KBM-7 (cell line): ENCODE measurements at regions not wholly inside any gene's neighbourhood (a gene's known extent, or its start where the extent isn't known, plus 50 kb on each side); places are given as distances from the start of the nearest gene placed in this dataset.

Source experiments
- DNase-seq: peaks from one replicate; pipeline ENCODE4 v3.0.0-alpha.2; 2015
- in situ Hi-C: fragments of 300-500 bp; cut with MboI; formaldehyde crosslinking; loops from 2 replicates; pipeline ENCODE4 v1.14.3; 2020; ENCODE audit warnings: low sequenced_read_pairs, low pct_unique_long_range_greater_than_20kb, mixed read lengths

GRCh38 chr2:58866946-58867345, 625.8 kb upstream of the FANCL start:
- no peak for DNase-seq
- in situ Hi-C loops, result no loop called here

- DNase-seq, result no peak
- in situ Hi-C loops, result no loop called here
Measured at GRCh38 chr2:58866527-58866926, 625.4 kb upstream of the FANCL start.

GRCh38 chr2:58866040-58866439, 624.9 kb upstream of the FANCL start:
- no peak for DNase-seq
- in situ Hi-C loops, result no loop called here

GRCh38 chr2:58865436-58865835, 624.3 kb upstream of the FANCL start:
- in situ Hi-C loops, result no loop called here

GRCh38 chr2:58862244-58862643, 621.1 kb upstream of the FANCL start:
- in situ Hi-C loops, result no loop called here
- DNase-seq, result peak; percentile 31

More at GRCh38 chr2:58865436-58865835, 624.3 kb upstream of the FANCL start:
- DNase-seq, result no peak

- in situ Hi-C loops, result no loop called here
- DNase-seq, result no peak
Measured at GRCh38 chr2:58860586-58860985, 619.5 kb upstream of the FANCL start.

GRCh38 chr2:58856100-58856499, 615.0 kb upstream of the FANCL start:
- no peak for DNase-seq
- in situ Hi-C loops, result no loop called here

- DNase-seq, result no peak
- in situ Hi-C loops, result no loop called here
Measured at GRCh38 chr2:58853420-58853819, 612.3 kb upstream of the FANCL start.

GRCh38 chr2:58852905-58853304, 611.8 kb upstream of the FANCL start:
- DNase-seq, result no peak
- in situ Hi-C loops, result no loop called here

- in situ Hi-C loops, result no loop called here
- DNase-seq, result no peak
Measured at GRCh38 chr2:58852243-58852642, 611.1 kb upstream of the FANCL start.

- in situ Hi-C loops, result no loop called here
- DNase-seq, result no peak
Measured at GRCh38 chr2:58851598-58851997, 610.5 kb upstream of the FANCL start.

GRCh38 chr2:58845011-58845410, 603.9 kb upstream of the FANCL start:
- in situ Hi-C loops, result no loop called here

GRCh38 chr2:58842501-58843155, 601.5 kb upstream of the FANCL start:
- in situ Hi-C loops, result no loop called here
- DNase-seq, result no peak

More at GRCh38 chr2:58845011-58845410, 603.9 kb upstream of the FANCL start:
- no peak for DNase-seq

- peak; percentile 50 for DNase-seq
- in situ Hi-C loops, result no loop called here
Measured at GRCh38 chr2:58834404-58834803, 593.3 kb upstream of the FANCL start.

GRCh38 chr2:58826795-58827194, 585.7 kb upstream of the FANCL start:
- in situ Hi-C loops, result no loop called here

GRCh38 chr2:58812771-58813344, 571.7 kb upstream of the FANCL start:
- in situ Hi-C loops, result no loop called here
- no peak for DNase-seq

More at GRCh38 chr2:58826795-58827194, 585.7 kb upstream of the FANCL start:
- DNase-seq, result peak; percentile 3

- DNase-seq, result no peak
- in situ Hi-C loops, result no loop called here
Measured at GRCh38 chr2:58805126-58805525, 564.0 kb upstream of the FANCL start.

GRCh38 chr2:58803192-58803591, 562.1 kb upstream of the FANCL start:
- DNase-seq, result no peak
- in situ Hi-C loops, result no loop called here

GRCh38 chr2:58800881-58801280, 559.8 kb upstream of the FANCL start:
- no peak for DNase-seq
- in situ Hi-C loops, result no loop called here

GRCh38 chr2:58798676-58799208, 557.6 kb upstream of the FANCL start:
- no peak for DNase-seq
- in situ Hi-C loops, result no loop called here
